NCI-H2081 (cell line): ENCODE measurements at regions not wholly inside any gene's neighbourhood (a gene's known extent, or its start where the extent isn't known, plus 50 kb on each side); places are given as distances from the start of the nearest gene placed in this dataset.
"Not testable (repeated sequence)": the region's sequence is repeated elsewhere in the genome, so short reads cannot be mapped to it uniquely, and the experiment has no call there.

Experiments
- DNase-seq, 2 experiments: peaks; one replicate each; lab custom pipeline; 2025; lab: John Stamatoyannopoulos, UW

- DNase-seq = no peak
Measured at GRCh38 chr6:113662093-113662665, 195.0 kb upstream of the MARCKS start.

GRCh38 chr6:113662688-113663333 is 194.3 kb upstream of the MARCKS start:
- DNase-seq = no peak

- DNase-seq = no peak
Measured at GRCh38 chr6:113664909-113665308, 192.2 kb upstream of the MARCKS start.

GRCh38 chr6:113668641-113669408 is 188.3 kb upstream of the MARCKS start:
- DNase-seq = peak; percentile 26 to 55

- no peak for DNase-seq
Measured at GRCh38 chr6:113669606-113670005, 187.5 kb upstream of the MARCKS start.

- no peak for DNase-seq
Measured at GRCh38 chr6:113671421-113671820, 185.7 kb upstream of the MARCKS start.

GRCh38 chr6:113672491-113673149 is 184.5 kb upstream of the MARCKS start:
- no peak for DNase-seq

- DNase-seq = no peak
Measured at GRCh38 chr6:113674075-113674474, 183.1 kb upstream of the MARCKS start.

GRCh38 chr6:113676057-113676456 is 181.1 kb upstream of the MARCKS start:
- no peak for DNase-seq

- DNase-seq = no peak
Measured at GRCh38 chr6:113676968-113677367, 180.2 kb upstream of the MARCKS start.

GRCh38 chr6:113679051-113679450 is 178.1 kb upstream of the MARCKS start:
- no peak for DNase-seq

GRCh38 chr6:113680301-113680700 is 176.8 kb upstream of the MARCKS start:
- DNase-seq = no peak

GRCh38 chr6:113683968-113684367 is 173.2 kb upstream of the MARCKS start:
- DNase-seq = no peak

- no peak for DNase-seq
Measured at GRCh38 chr6:113684382-113684901, 172.7 kb upstream of the MARCKS start.

GRCh38 chr6:113686049-113686448 is 171.1 kb upstream of the MARCKS start:
- no peak for DNase-seq

- DNase-seq = not testable (repeated sequence)
Measured at GRCh38 chr6:113689620-113690019, 167.5 kb upstream of the MARCKS start.

- DNase-seq = peak in 1 of 2 experiments; percentile 6
Measured at GRCh38 chr6:113690281-113691259, 166.6 kb upstream of the MARCKS start.

- DNase-seq = no peak
Measured at GRCh38 chr6:113691260-113691656, 165.9 kb upstream of the MARCKS start.

GRCh38 chr6:113693851-113694250 is 163.3 kb upstream of the MARCKS start:
- no peak for DNase-seq

GRCh38 chr6:113694278-113695077 is 162.7 kb upstream of the MARCKS start:
- DNase-seq = no peak
